MM.1S (cell line): ENCODE measurements at regions not wholly inside any gene's neighbourhood (a gene's known extent, or its start where the extent isn't known, plus 50 kb on each side); places are given as distances from the start of the nearest gene placed in this dataset.

ENCODE experiments used
- DNase-seq: peaks from one replicate; pipeline ENCODE4 v3.0.0-alpha.2; 2015
- H2AFZ ChIP-seq: fragments of 300-600 bp; sonication (generic); 2 replicates; pipeline ENCODE4 v1.6.0; 2016; ENCODE audit warnings: antibody characterized with exemption, low read length
- H3F3A ChIP-seq: fragments of 300-600 bp; sonication (generic); 2 replicates; pipeline ENCODE4 v1.6.1; 2016; ENCODE audit warnings: mild to moderate bottlenecking, antibody characterized with exemption, low read length, moderate library complexity, mixed read lengths; ENCODE audit not compliant: insufficient read depth
- H3K27ac ChIP-seq: fragments of 300-600 bp; sonication (generic); 2 replicates; pipeline ENCODE4 v1.5.1; 2016; ENCODE audit warnings: mild to moderate bottlenecking, low read length
- H3K27me3 ChIP-seq: fragments of 300-600 bp; sonication (generic); replicated peaks from 2 replicates; pipeline ENCODE4 v1.6.0; 2016; ENCODE audit warnings: low read length; ENCODE audit not compliant: insufficient read depth
- H3K36me3 ChIP-seq: fragments of 300-600 bp; sonication (generic); replicated peaks from 2 replicates; pipeline ENCODE4 v1.6.1; 2016; ENCODE audit warnings: mild to moderate bottlenecking, low read length, mixed read lengths; ENCODE audit not compliant: insufficient read depth
- H3K4me1 ChIP-seq: fragments of 300-600 bp; sonication (generic); 2 replicates; pipeline ENCODE4 v1.6.1; 2016; ENCODE audit warnings: low read length, mixed read lengths
- H3K4me2 ChIP-seq: fragments of 300-600 bp; sonication (generic); 2 replicates; pipeline ENCODE4 v1.6.0; 2016; ENCODE audit warnings: low read depth, low read length
- H3K4me3 ChIP-seq: fragments of 300-600 bp; sonication (generic); 2 replicates; pipeline ENCODE4 v1.5.1; 2016; ENCODE audit warnings: low read length, mixed read lengths
- H3K79me2 ChIP-seq: fragments of 300-600 bp; sonication (generic); 2 replicates; pipeline ENCODE4 v1.6.1; 2016; ENCODE audit warnings: mixed run types, low read length, mixed read lengths
- H3K9ac ChIP-seq: fragments of 300-600 bp; sonication (generic); 2 replicates; pipeline ENCODE4 v1.6.1; 2016; ENCODE audit warnings: low read length, mixed read lengths
- H3K9me2 ChIP-seq: fragments of 300-600 bp; sonication (generic); replicated peaks from 2 replicates; pipeline ENCODE4 v1.6.1; 2016; ENCODE audit warnings: mild to moderate bottlenecking, low read length, mixed read lengths; ENCODE audit not compliant: insufficient read depth
- H3K9me3 ChIP-seq: fragments of 300-600 bp; sonication (generic); replicated peaks from 2 replicates; pipeline ENCODE4 v1.6.1; 2016; ENCODE audit warnings: mild to moderate bottlenecking, low read length, mixed read lengths; ENCODE audit not compliant: insufficient read depth
- H4K20me1 ChIP-seq: fragments of 300-600 bp; sonication (generic); 2 replicates; pipeline ENCODE4 v1.6.1; 2016; ENCODE audit warnings: mild to moderate bottlenecking, low read length, moderate library complexity, mixed read lengths; ENCODE audit not compliant: insufficient read depth
- EZH2 ChIP-seq: fragments of 300-600 bp; sonication (generic); optimal IDR thresholded peaks from 2 replicates; pipeline ENCODE3; 2017; ENCODE audit warnings: low read depth, mild to moderate bottlenecking, antibody characterized with exemption, low read length, mixed read lengths
- EZH2phosphoT487 ChIP-seq: fragments of 300-600 bp; sonication (generic); IDR thresholded peaks from 2 replicates; pipeline ENCODE4 v1.6.1; 2018; ENCODE audit warnings: antibody characterized with exemption, low read length
- TF ChIP-seq, protein P1 (sequence below): fragments of 300-600 bp; sonication (generic); IDR thresholded peaks from 2 replicates; pipeline ENCODE4 v1.5.1; 2016; ENCODE audit warnings: antibody characterized with exemption, low read length, mixed read lengths

DNA sequence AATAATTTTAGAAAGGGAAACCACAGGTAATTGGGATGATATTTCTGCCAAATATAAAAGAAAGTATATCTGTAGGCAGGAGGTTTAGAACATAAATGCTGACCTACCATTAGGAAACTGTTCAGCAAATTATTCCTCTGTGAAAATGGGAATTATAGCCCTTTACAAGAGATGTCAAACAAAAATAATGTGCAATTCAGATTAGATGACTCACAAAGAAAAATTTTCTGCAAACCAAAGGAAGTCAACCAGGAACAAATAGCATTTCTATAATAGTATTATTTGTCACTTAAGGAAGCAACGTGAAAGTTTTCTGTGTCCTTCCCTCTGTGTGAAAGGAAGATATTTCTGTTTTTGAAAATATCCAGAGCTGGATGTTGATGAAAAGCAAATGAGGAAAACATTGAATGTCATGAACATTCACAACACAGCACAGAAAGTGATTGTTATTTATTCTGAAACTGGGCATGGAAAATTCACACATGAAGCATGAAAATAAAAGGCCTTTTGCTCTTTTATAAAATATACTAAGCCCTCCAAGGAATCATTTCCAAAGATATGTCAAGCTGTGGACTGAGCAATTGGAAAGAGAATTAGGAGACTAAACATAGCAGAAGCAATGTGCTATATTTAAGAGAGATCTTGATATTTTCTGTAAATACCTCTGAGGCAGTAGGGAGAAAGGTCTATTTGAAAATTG, 57.9 kb upstream of the SPHKAP start:
- Histone ChIP-seq H4K20me1 (no peaks in the 10 kb centered on the region), H3K9me3 (no peaks in the 10 kb centered on the region), H3K27ac (no peak overlapping the region), H3K9ac (no peak overlapping the region), H3K4me1 (no peaks in the 10 kb centered on the region), H2AFZ (no peak overlapping the region), H3K79me2 (no peaks in the 10 kb centered on the region), H3F3A (no peaks in the 10 kb centered on the region), H3K4me3 (no peak overlapping the region), H3K36me3 (no peaks in the 10 kb centered on the region), H3K27me3 (no peaks in the 10 kb centered on the region), H3K9me2 (no peaks in the 10 kb centered on the region), H3K4me2 (no peak overlapping the region)
- TF ChIP-seq EZH2phosphoT487 (no peak), EZH2 (no peak)
- TF ChIP-seq, protein P1, sequence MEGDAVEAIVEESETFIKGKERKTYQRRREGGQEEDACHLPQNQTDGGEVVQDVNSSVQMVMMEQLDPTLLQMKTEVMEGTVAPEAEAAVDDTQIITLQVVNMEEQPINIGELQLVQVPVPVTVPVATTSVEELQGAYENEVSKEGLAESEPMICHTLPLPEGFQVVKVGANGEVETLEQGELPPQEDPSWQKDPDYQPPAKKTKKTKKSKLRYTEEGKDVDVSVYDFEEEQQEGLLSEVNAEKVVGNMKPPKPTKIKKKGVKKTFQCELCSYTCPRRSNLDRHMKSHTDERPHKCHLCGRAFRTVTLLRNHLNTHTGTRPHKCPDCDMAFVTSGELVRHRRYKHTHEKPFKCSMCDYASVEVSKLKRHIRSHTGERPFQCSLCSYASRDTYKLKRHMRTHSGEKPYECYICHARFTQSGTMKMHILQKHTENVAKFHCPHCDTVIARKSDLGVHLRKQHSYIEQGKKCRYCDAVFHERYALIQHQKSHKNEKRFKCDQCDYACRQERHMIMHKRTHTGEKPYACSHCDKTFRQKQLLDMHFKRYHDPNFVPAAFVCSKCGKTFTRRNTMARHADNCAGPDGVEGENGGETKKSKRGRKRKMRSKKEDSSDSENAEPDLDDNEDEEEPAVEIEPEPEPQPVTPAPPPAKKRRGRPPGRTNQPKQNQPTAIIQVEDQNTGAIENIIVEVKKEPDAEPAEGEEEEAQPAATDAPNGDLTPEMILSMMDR: no peak
- no peak for DNase-seq
